ENCODE measurements at regions not wholly inside any gene's neighbourhood (a gene's known extent, or its start where the extent isn't known, plus 50 kb on each side); places are given as distances from the start of the nearest gene placed in this dataset.

DNA sequence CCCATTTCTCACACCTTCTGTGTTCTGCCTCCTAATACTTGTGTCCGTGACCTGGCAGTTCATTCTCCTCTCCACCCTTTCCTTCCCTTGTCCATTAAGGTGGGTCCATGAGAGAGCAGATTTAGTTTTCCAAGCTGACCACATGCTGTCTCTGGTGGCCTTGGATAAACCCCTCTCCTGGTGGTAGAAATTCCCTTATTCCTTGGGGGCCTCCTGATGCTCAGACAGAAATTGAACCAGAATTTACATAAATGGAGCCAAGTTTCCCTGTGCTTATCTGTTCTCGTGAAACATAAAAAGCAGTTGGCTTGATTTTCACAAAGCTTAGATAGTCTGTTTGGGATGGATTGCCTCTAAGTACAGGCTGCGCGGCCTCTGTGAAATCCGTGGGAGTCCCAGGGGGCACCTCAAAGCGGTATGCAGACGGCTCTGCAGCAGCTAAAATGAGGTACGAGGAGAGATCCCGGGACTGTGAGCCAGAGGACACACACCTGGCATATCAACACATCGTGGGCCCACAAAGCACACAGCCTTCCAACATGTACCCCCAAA is 101.0 kb upstream of the NMNAT3 start:
- no peak for DNase-seq

- DNase-seq, result no peak
Observed at GRCh38 chr3:139774560-139775302, 97.0 kb upstream of the NMNAT3 start.

- DNase-seq, result no peak
Observed at GRCh38 chr3:139772539-139773500, 95.0 kb upstream of the NMNAT3 start.

- no peak for DNase-seq
Observed at GRCh38 chr3:139771331-139771730, 93.6 kb upstream of the NMNAT3 start.

- no peak for DNase-seq
Observed at GRCh38 chr3:139770577-139770976, 92.8 kb upstream of the NMNAT3 start.

DNA sequence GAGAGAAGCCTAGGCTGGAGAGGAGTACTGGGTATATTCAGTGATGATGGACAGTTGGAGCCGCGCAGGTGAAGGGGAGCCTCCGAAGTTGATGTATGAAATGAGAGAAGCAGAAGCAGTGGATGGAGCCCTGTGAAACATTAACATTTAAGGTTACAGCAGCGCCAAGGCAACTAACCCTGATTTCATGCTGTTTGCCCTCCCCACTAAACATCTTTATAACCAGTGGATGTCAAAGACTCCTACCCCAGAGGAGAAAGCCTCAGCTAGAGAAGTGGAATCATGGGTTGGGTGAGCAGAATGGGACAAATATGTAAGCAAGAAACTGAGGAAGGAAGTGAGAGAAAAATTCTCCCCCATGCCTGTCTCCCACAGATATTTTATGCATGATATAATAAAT is 92.0 kb upstream of the NMNAT3 start:
- DNase-seq, result no peak

DNA sequence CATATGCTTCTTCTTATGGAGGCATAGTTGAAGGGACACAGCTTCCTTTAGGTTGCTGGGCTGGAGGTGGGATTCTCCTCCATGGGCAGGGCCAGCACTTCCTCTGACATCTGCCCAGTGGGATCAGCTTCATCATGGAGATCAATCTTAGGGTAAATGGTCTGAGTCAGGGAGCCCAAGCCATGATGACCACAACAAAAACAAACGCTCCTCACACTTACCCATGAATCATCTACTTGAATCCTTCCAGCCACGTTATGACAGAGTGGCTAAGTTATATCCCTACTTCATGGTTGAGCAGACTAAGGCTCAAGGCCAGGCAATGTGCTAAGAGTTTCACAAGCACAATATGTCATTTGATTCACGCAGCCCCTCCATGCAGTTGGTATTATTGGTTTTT is 87.2 kb upstream of the NMNAT3 start:
- DNase-seq, result no peak

GRCh38 chr3:139764069-139764905 is 86.5 kb upstream of the NMNAT3 start:
- DNase-seq, result no peak

DNA sequence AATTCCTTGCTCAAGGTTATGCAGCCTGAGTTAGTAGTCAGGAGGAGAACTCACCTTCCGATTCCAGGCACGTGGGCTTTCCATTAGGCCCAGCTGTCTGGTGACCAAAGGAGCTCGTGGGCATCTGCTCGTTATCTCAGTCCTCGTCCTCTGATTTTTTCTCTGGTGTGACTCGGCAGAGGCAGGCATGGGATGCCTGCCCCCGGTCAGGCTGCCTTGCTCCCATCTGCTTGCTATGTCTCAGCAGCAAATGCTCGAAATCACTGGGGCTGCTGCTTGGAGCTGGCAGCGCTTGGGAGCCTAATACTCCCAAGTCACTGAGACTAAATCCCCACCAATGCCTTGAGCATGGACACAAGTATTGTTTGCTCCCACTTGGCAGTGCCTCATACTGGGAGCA is 84.5 kb upstream of the NMNAT3 start:
- DNase-seq, result no peak

DNA sequence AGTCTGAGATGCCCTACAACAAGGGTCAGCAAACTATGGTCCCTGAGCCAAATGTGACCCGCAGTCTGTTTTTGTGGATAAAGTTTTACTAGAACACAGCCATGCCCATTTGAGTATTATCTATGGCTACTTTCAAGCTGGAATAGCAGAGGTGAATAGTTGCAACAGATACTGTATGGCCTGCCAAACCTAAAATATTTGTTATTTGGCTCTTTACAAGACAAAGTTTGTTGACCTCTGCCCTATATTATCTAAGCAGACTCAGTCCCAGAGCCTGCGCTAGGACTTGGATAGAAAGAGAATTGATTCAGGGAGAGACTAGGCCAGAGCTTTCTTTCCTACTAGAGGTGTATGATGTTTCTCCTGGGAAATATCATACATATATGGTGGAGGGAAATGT is 81.7 kb upstream of the NMNAT3 start:
- DNase-seq, result no peak

GRCh38 chr3:139758654-139759291 is 81.0 kb upstream of the NMNAT3 start:
- DNase-seq, result no peak

DNA sequence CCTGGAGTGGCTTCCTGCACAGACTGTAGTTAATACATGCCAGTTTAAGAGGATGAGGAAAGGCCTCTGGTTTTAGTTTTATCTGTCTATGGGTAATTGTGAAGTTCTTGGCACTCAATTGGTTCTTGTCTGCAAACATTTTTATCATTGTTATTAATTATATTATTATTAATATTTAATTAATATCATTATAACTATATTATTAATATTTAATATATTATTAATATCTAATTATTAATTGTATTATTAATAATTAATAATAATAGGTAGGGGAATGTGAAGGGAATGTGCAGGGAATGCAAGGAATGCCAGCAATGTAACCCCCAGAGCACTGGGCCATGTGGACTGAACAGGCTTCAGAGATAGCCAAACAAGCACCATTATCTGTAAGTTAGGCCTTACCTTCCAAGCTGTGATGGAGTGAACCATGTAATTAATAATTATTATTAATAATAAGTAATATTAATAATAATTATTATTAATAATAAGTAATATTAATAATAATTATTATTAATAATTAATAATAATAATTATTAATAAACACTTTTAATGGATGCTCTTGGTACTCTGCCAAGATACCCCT is 79.8 kb upstream of the NMNAT3 start:
- no peak for DNase-seq

GRCh38 chr3:139756529-139757103 is 78.8 kb upstream of the NMNAT3 start:
- DNase-seq, result no peak

GRCh38 chr3:139755551-139755950 is 77.8 kb upstream of the NMNAT3 start:
- DNase-seq, result no peak

DNA sequence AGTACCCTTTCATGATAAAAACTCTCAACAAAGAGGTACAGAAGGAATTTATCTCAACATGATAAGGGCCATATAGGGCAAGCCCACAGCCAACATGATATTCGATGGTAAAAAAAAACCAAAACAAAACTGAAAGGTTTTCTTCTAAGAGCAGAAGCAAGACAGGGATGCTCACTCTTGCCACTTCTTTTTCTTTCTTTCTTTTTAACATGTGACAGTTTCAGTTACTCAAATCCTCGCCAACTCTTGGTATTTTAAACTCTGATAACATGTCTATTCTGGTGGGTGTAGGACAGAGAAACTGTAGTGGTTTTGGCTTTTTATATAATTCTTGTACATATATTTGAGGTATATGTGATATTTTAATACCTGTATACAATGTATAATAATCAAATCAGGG is 74.0 kb upstream of the NMNAT3 start:
- DNase-seq, result no peak

DNA sequence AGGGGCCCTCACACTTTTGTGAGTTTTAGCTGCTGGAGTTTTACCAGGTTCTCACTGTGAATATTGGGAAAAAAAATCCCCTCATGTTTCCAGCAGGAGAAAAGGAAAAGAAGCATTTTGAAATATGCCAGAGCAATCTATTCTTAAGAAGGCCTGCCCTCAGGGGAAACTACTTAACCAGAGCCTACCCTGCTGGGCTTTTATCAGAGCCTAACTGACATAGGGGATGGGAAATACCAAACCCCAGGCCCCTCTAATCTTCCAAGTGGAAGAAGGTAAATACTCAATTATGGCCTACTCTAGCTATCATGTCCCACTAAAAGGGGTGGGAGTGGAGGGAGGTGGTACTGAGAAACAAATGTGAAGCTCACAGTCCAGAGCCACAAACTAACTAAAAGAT is 68.7 kb upstream of the NMNAT3 start:
- DNase-seq, result no peak

DNA sequence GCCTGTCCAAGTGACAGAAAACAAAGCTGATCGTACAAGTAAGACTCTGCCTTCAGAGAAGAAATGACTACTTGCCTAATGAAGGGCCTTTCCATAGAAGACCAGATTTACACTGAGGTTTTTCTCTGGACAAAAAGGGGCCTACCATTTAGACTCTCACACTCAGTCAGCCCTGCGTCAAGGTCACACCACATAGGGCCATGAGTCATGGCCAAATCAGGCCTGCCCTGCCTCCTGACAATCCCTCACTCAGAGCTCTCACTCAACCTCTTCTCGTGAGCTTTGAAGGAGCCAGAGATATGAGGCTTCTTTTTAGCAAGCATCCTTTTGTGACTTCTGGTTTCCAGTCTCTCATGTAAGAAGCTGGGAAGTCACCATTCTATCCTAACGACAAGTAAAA is 68.1 kb upstream of the NMNAT3 start:
- no peak for DNase-seq

DNA sequence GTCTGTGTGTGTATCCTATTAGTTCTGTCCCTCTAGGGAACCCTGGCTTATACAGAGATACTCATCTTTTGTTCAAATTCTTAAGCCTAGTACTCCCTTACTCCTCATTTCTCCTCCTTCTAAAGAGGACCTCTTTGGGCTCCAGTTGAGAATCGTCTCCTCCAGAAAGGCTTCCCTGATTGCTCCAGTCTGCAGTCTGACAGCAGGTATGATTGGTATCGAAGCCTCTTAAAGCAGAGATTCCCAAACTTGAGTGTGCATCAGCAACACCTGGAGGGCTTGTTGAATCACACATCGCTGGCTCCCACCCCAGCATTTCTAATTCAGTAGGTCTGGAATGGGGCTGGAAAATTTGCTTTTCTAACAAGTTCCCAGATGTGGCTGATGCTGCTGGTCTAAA is 60.9 kb upstream of the NMNAT3 start:
- DNase-seq, result no peak

DNA sequence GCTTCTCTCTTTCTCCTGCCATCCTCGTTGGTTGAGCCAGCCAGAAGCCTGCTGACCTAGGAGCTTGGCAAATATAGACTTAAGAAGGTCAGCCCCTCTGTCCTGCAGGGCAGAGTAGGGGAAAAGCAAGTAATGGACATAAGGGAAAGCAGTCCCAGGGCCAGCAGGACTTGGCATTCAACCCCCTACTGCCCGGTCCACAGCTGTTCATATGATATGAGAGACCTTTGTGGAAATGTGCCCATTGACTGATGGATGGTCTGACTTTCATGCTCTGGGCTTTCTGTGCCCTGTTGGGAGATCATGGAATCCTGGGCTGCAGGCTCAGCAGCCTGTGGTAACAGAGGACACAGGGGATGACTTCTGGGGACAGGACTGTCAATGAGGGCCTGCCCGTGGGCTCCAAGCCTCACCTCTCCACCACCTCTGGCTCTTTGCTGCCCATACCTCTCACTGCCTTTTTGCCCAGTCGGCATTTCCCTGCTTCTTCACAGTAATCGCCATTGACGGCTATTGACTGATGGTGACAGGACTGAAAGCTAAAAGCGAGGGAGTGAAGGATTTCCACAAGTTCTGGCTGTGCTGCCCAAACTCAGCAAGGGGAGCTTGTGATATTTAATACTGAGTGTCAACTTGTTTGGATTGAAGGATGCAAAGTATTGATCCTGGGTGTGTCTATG is 60.0 kb upstream of the NMNAT3 start:
- DNase-seq, result no peak

DNA sequence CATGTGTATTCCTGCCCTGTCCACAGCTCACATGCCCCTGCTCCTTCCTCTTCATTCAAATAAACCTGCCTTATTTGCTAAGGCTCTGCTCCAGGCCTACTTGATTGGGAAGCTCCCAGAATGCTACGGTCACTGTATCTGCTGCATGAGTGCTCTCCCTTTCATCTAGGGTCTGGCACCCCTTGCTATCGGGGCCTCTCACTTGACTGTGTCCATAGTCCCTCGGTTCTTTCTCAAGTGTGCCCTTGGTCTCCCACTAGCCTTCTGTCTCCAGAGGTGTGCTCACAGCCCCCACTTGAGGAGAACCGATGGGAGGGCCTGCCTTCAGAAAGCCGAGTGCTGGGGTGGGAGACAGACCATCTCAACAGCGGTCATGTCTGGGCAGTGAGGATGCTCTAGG is 57.4 kb upstream of the NMNAT3 start:
- no peak for DNase-seq

DNA sequence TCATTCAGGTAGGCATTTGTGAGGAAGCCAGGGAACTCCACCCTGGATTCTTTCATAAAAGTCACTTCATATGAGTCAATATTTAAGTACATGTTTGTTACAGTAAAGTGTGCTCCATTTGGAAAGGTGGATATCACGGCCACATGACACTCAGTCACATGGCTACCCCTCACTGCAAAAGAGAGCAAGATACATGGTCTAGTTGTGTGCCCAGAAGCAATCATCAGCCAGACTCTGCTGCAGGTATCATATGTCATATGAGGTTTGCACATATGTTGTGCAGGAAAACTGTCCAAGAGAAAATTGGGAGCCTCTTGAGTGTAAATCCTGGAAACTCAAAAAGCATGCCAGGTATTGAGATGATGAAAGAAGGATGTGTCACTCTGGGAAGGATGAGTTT is 55.0 kb upstream of the NMNAT3 start:
- no peak for DNase-seq
